ENCODE measurements at regions not wholly inside any gene's neighbourhood (a gene's known extent, or its start where the extent isn't known, plus 50 kb on each side); places are given as distances from the start of the nearest gene placed in this dataset.

DNA sequence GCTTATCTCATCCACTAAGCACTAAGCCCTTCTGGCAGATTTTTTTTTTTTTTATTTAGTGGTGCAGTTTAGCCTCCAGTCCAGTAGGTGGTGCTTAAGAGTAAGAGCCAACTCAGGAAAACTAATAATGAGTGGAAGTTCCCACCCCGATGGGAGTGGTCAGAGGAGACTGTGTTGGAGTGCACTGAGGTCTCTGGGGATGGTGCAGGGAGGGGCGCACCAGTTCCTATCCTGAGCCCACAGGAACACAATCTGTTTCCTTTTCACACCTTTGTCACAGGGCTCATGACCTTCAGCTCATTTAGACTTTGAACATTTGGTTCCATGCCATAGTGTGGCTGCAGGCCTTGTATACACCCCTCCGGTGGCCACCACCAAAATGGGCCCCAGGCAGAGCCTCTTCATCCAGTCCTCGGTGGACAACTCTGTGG, 367.4 kb downstream of the SPRY2 start (continued):
- TF ChIP-seq CTCF (IDR thresholded peaks at IDR 0.05 in 2 of 3, conservative IDR thresholded peaks at IDR 0.05 in 1 of 3; ENCODE audit: control insufficient read depth in 2 of 3, extremely low read depth in 1 of 3, insufficient read depth in 1 of 3, low read depth in 3 of 3, low read length in 3 of 3), result peak; percentile 37 to 55 (median 51); a peak in 5 of 6 replicates
- TF ChIP-seq SRF (IDR thresholded peaks at IDR 0.05; ENCODE audit: low read depth in 2 of 2, low read length in 2 of 2), result no peak
- peak; percentile 59; the same call in 1 of the 2 replicates for TF ChIP-seq ZNF384 (IDR thresholded peaks at IDR 0.05; ENCODE audit: borderline replicate concordance, low read depth, low read length)

DNA sequence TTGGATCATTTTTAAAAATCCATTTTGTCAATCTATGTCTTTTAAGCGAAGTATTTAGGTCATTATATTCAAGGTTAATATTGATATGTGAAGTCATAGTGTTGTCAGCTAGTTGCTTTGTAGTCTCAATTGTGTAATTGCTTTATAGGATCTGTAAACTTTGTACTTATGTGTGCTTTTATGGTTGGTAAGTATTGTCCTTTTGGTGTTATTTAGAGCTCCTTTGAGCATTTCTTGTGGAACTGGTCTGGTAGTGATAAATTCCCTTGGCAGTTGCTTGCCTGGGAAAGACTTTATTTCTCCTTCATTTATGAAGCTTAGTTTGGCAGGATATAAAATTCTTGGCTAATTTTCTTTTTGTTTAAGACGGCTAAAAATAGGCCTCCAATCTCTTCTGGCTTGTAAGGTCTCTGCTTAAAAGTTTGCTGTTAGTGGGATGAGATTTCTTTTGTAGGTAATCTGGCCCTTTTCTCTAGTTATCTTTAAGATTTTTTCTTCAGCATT, 368.8 kb downstream of the SPRY2 start:
- intact Hi-C loops (cut with micrococcal nuclease; ENCODE audit: unreplicated experiment) (loop anchor here (2.0 kb wide), 2 partner anchors 369 to 393 kb away; partner anchors contain the start of gene SPRY2), in situ Hi-C loops (cut with MboI) (no loop called here)
- FAIRE-seq, result no peak
- H3K4me1 ChIP-seq (ENCODE audit: control insufficient read depth, insufficient read depth, low read length), result no peaks in the 10 kb centered on the region
- no peak for TF ChIP-seq HDAC2 (IDR thresholded peaks at IDR 0.05)
- no peak for TF ChIP-seq LARP7 (IDR thresholded peaks at IDR 0.05)
- no peak for TF ChIP-seq MTA2 (IDR thresholded peaks at IDR 0.05; ENCODE audit: low read depth)
- ATAC-seq, result no peak
- H3K4me2 ChIP-seq (ENCODE audit: control insufficient read depth, insufficient read depth), result no peak overlapping the region
- ChIA-PET SMC1A (ENCODE audit: uncharacterized antibody, unreplicated experiment) (interaction anchor here (0.6 to 1.6 kb wide), 10 partner anchors 12 to 375 kb away, joined by 3 to 5 read pairs (median 3); no protein-coding TSS in a partner anchor), RAD21 (ENCODE audit: unreplicated experiment) (no interaction called here), POLR2A (no interaction called here), CTCF (interaction anchor here (1.1 kb wide), 1 partner anchor 52 kb away, joined by 3 read pairs; no protein-coding TSS in a partner anchor)
- no peaks in the 10 kb centered on the region for H3K27me3 ChIP-seq (replicated peaks in 1 of 2; ENCODE audit: control insufficient read depth in 2 of 2, insufficient read depth in 2 of 2, low read length in 1 of 2)
- H4K20me1 ChIP-seq (ENCODE audit: control insufficient read depth, insufficient read depth), result no peaks in the 10 kb centered on the region
- H3K36me3 ChIP-seq (ENCODE audit: control insufficient read depth in 2 of 2, insufficient read depth in 2 of 2, low read length in 1 of 2), result no peaks in the 10 kb centered on the region
- no peak for DNase-seq (ENCODE audit: low read depth, low spot score)
- H3K4me3 ChIP-seq, result no peak overlapping the region
- WGBS (ENCODE audit: insufficient coverage, insufficient replicate concordance, low lambda C conversion rate, missing lambda C conversion rate), result 0% methylated on average over 2 of the region's 2 CpGs
- no peaks in the 10 kb centered on the region for H3K79me2 ChIP-seq (ENCODE audit: control insufficient read depth, insufficient read depth, low read length)
- no peaks in the 10 kb centered on the region for H3K9me3 ChIP-seq (replicated peaks; ENCODE audit: control insufficient read depth, insufficient read depth, low read length)
- H3K9ac ChIP-seq (ENCODE audit: control insufficient read depth, insufficient read depth, low read length), result no peak overlapping the region
- BruUV-seq (replicated peaks), result no TSS peak
- H3K27ac ChIP-seq (ENCODE audit: control insufficient read depth, insufficient read depth), result no peak overlapping the region
- H2AFZ ChIP-seq (ENCODE audit: control insufficient read depth, low read depth, low read length), result no peak overlapping the region

Data from GM12878 (cell line).